GM12892 (cell line): ENCODE measurements at regions not wholly inside any gene's neighbourhood (a gene's known extent, or its start where the extent isn't known, plus 50 kb on each side); places are given as distances from the start of the nearest gene placed in this dataset.

ENCODE experiments used
- POLR2A ChIP-seq: IDR thresholded peaks from 2 replicates; pipeline ENCODE4 v1.6.1; 2011; ENCODE audit warnings: low read depth, low read length, control low read depth
- POLR2AphosphoS5 ChIP-seq: IDR thresholded peaks from 2 replicates; pipeline ENCODE4 v1.6.1; 2011; ENCODE audit warnings: low read depth, low read length, control low read depth
- TAF1 ChIP-seq: IDR thresholded peaks from 2 replicates; pipeline ENCODE4 v1.6.1; 2011; ENCODE audit warnings: low read depth, mild to moderate bottlenecking, control low read depth, low read length, borderline replicate concordance

GRCh38 chr5:14980698-14981097, 109.1 kb upstream of the ANKH start:
- no peak for TF ChIP-seq TAF1
- no peak for TF ChIP-seq POLR2A
- TF ChIP-seq POLR2AphosphoS5 = no peak
